Fibroblast of lung (primary cell): ENCODE measurements at regions not wholly inside any gene's neighbourhood (a gene's known extent, or its start where the extent isn't known, plus 50 kb on each side); places are given as distances from the start of the nearest gene placed in this dataset.

Experiments used
- DNase-seq, 2 donors: peaks; one replicate each; pipeline versions ENCODE4 v3.0.0 to v3.0.0-alpha.2; 2010; ENCODE audit warnings: low read depth in 2 of 2
- H2AFZ ChIP-seq: 2 replicates; pipeline ENCODE4 v1.5.1; 2012; ENCODE audit warnings: low read length, control low read depth, inconsistent platforms
- H3K27ac ChIP-seq: 2 replicates; pipeline ENCODE4 v1.5.1; 2011; ENCODE audit warnings: low read length, control low read depth; ENCODE audit not compliant: insufficient read depth
- H3K27me3 ChIP-seq: 2 replicates; pipeline ENCODE4 v1.5.1; 2011; ENCODE audit warnings: mild to moderate bottlenecking, low read length; ENCODE audit not compliant: control insufficient read depth, insufficient read depth
- H3K36me3 ChIP-seq: 2 replicates; pipeline ENCODE4 v1.5.1; 2011; ENCODE audit warnings: low read length; ENCODE audit not compliant: control insufficient read depth, insufficient read depth
- H3K4me1 ChIP-seq: 2 replicates; pipeline ENCODE4 v1.5.1; 2011; ENCODE audit warnings: low read length; ENCODE audit not compliant: control insufficient read depth, insufficient read depth; ENCODE audit errors: extremely low read depth
- H3K4me2 ChIP-seq: 2 replicates; pipeline ENCODE4 v1.5.1; 2011; ENCODE audit warnings: low read length, control low read depth; ENCODE audit not compliant: insufficient read depth; ENCODE audit errors: extremely low read depth
- H3K4me3 ChIP-seq, 4 experiments: fragments of 200-600 bp in 1 of 4; sonication (generic) in 1 of 4; replicated peaks in 1 of 4; 2 replicates each; pipeline ENCODE4 v1.5.1; 2011 to 2016; ENCODE audit warnings: low read length in 4 of 4, low read depth in 3 of 4, mild to moderate bottlenecking in 3 of 4, control low read depth in 2 of 4, inconsistent platforms in 1 of 4, mixed read lengths in 1 of 4; ENCODE audit not compliant: insufficient read depth in 1 of 4; ENCODE audit errors: control extremely low read depth in 1 of 4
- H3K79me2 ChIP-seq: 2 replicates; pipeline ENCODE4 v1.5.1; 2012; ENCODE audit warnings: mild to moderate bottlenecking, low read length, inconsistent platforms; ENCODE audit not compliant: control insufficient read depth, insufficient read depth
- H3K9ac ChIP-seq: 2 replicates; pipeline ENCODE4 v1.5.1; 2011; ENCODE audit warnings: mild to moderate bottlenecking, low read length, control low read depth; ENCODE audit not compliant: insufficient read depth
- H3K9me3 ChIP-seq: 2 replicates; pipeline ENCODE4 v1.5.1; 2012; ENCODE audit warnings: low read depth, low read length; ENCODE audit not compliant: control insufficient read depth, insufficient read depth
- H4K20me1 ChIP-seq: 2 replicates; pipeline ENCODE4 v1.5.1; 2011; ENCODE audit warnings: low read length; ENCODE audit not compliant: control insufficient read depth, insufficient read depth; ENCODE audit errors: extremely low read depth
- EZH2 ChIP-seq: IDR thresholded peaks from 2 replicates; pipeline ENCODE4 v1.5.1; 2012; ENCODE audit warnings: low read length, control low read depth, mild to moderate bottlenecking; ENCODE audit errors: missing control alignments
- TF ChIP-seq, protein P1 (sequence below), 2 donors: IDR thresholded peaks in 1 of 2; conservative IDR thresholded peaks in 1 of 2; 1 replicate in 1 of 2; 2 replicates in 1 of 2; pipeline ENCODE4 v1.5.1; 2011 to 2012; ENCODE audit warnings: low read length in 2 of 2, control low read depth in 1 of 2, inconsistent platforms in 1 of 2, low read depth in 1 of 2, mild to moderate bottlenecking in 1 of 2

DNA sequence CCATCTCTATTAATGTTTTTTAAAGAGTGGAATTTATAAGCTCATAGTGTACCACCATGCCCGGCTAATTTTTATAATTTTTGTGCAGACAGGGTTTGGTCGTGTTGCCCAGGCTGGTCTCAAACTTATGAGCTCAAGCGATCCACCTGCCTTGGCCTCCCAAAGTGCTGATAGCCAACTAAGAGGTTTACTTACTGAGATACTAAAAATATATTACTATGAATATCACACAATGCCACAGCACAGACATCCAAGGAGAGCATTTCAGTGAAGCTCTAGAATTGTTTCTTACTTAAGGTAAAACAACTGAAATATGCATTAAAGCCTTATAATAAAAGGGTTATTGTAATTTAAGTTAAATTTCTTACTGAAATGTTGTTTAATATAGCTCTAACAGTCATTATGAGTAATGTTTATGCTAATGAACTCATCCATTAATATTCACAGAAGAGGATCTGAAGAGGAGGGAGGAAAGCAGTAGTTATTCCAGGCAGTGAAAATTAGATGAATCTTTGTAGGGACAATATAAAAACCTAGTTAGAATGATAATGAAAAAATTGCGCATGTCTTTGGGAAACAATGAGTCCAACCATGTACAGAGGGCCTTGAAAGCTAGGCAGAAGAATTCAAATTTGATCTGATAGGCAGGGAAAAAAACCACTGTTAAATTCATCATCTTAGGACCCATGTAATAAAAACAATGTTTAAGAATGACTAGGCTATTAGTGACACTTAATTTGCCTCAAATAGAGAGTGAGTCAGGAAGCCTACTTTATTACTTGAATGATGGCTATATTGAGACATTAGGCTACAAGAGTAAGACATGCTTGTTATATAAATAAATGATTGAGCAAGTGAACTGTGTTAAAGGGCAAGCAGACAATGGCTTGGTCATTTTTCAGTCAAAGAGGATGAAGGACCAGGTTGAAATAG, 99.2 kb downstream of the SLC41A2 start:
- no peak overlapping the region for H3K9ac ChIP-seq
- no peak overlapping the region for H3K27ac ChIP-seq
- no peak overlapping the region for H3K4me3 ChIP-seq
- peak; percentile 64 to 93 for DNase-seq
- H3K4me1 ChIP-seq, result peaks cover 2% of the 10 kb centered on the region
- TF ChIP-seq, protein P1, sequence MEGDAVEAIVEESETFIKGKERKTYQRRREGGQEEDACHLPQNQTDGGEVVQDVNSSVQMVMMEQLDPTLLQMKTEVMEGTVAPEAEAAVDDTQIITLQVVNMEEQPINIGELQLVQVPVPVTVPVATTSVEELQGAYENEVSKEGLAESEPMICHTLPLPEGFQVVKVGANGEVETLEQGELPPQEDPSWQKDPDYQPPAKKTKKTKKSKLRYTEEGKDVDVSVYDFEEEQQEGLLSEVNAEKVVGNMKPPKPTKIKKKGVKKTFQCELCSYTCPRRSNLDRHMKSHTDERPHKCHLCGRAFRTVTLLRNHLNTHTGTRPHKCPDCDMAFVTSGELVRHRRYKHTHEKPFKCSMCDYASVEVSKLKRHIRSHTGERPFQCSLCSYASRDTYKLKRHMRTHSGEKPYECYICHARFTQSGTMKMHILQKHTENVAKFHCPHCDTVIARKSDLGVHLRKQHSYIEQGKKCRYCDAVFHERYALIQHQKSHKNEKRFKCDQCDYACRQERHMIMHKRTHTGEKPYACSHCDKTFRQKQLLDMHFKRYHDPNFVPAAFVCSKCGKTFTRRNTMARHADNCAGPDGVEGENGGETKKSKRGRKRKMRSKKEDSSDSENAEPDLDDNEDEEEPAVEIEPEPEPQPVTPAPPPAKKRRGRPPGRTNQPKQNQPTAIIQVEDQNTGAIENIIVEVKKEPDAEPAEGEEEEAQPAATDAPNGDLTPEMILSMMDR (conservative IDR thresholded peaks at IDR 0.05 in 1 of 2, IDR thresholded peaks at IDR 0.05 in 1 of 2; ENCODE audit: low read depth in 1 of 2, low read length in 2 of 2), result no peak
- TF ChIP-seq EZH2, result no peak
- no peaks in the 10 kb centered on the region for H3K36me3 ChIP-seq
- no peak overlapping the region for H2AFZ ChIP-seq
- H3K4me2 ChIP-seq, result no peak overlapping the region
- H3K9me3 ChIP-seq, result no peaks in the 10 kb centered on the region
- H4K20me1 ChIP-seq, result no peaks in the 10 kb centered on the region
- H3K79me2 ChIP-seq, result no peaks in the 10 kb centered on the region
- H3K27me3 ChIP-seq, result no peaks in the 10 kb centered on the region

DNA sequence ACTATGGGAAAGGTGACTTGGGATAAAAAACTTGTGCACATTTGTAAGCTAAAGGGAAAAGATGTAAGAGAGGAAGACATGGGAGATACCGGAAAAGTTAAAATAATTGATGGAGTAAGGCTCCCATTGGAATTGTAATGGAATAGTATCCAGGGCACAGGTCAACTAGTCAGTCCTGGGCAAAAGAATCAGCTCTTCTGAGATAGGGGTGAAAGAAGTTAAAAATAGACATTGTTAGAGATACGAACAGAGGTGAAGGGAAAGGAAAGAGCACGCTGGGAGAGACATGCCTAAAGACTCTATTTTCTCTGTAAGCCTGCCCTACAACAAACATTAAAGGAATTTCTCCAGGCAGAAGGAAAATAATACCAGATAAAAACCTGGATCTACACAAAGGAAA, 101.6 kb downstream of the SLC41A2 start:
- H3K36me3 ChIP-seq, result no peaks in the 10 kb centered on the region
- no peak for DNase-seq
- H3K27me3 ChIP-seq, result no peaks in the 10 kb centered on the region
- H3K4me1 ChIP-seq, result peaks cover 2% of the 10 kb centered on the region
- H3K4me2 ChIP-seq, result no peak overlapping the region
- H3K9ac ChIP-seq, result no peak overlapping the region
- H3K4me3 ChIP-seq, result no peak overlapping the region
- no peaks in the 10 kb centered on the region for H3K9me3 ChIP-seq
- H2AFZ ChIP-seq, result no peak overlapping the region
- H3K27ac ChIP-seq, result no peak overlapping the region
- TF ChIP-seq EZH2, result no peak
- TF ChIP-seq, protein P1 (conservative IDR thresholded peaks at IDR 0.05 in 1 of 2, IDR thresholded peaks at IDR 0.05 in 1 of 2; ENCODE audit: low read depth in 1 of 2, low read length in 2 of 2), result no peak
- H3K79me2 ChIP-seq, result no peaks in the 10 kb centered on the region
- H4K20me1 ChIP-seq, result no peaks in the 10 kb centered on the region

DNA sequence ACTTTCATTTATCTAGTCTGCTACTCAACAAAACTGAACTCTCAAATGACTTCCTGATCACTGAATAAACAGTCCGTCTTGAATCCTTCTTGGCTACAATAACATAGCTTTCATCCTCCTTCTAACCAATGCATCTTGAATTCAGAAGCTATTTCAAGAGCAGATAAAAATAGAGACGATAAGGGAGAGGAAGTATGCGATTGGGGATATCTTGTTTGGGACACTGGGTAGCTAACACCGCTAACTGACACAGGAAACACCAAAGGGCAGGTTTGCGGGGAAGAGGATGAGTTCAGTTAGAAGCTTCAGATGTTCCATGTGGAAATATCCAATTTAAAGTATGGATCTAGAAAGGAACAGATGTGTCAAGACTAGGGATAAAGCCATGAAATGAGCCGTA, 102.5 kb downstream of the SLC41A2 start:
- H3K4me2 ChIP-seq, result no peak overlapping the region
- no peak overlapping the region for H3K9ac ChIP-seq
- TF ChIP-seq, protein P1 (conservative IDR thresholded peaks at IDR 0.05 in 1 of 2, IDR thresholded peaks at IDR 0.05 in 1 of 2; ENCODE audit: low read depth in 1 of 2, low read length in 2 of 2), result no peak
- TF ChIP-seq EZH2, result no peak
- DNase-seq, result no peak
- H3K27me3 ChIP-seq, result no peaks in the 10 kb centered on the region
- H2AFZ ChIP-seq, result no peak overlapping the region
- H3K9me3 ChIP-seq, result no peaks in the 10 kb centered on the region
- peaks cover 2% of the 10 kb centered on the region for H3K4me1 ChIP-seq
- no peak overlapping the region for H3K27ac ChIP-seq
- H3K4me3 ChIP-seq, result no peak overlapping the region
- no peaks in the 10 kb centered on the region for H3K79me2 ChIP-seq
- no peaks in the 10 kb centered on the region for H3K36me3 ChIP-seq
- H4K20me1 ChIP-seq, result no peaks in the 10 kb centered on the region
